ENCODE measurements at regions not wholly inside any gene's neighbourhood (a gene's known extent, or its start where the extent isn't known, plus 50 kb on each side); places are given as distances from the start of the nearest gene placed in this dataset.

GRCh38 chr6:145420599-145420998 is 314.7 kb downstream of the EPM2A start:
- no peak for DNase-seq (ENCODE audit: low read depth, low spot score)
- no peak overlapping the region for H3K27ac ChIP-seq (ENCODE audit: low read depth, low read length)
- POLR2A ChIA-PET, result no interaction called here
- H3K9me3 ChIP-seq (ENCODE audit: control insufficient read depth, insufficient read depth, low read length), result no peaks in the 10 kb centered on the region
- no peak overlapping the region for H3K4me3 ChIP-seq (ENCODE audit: low read depth, low read length)
- TF ChIP-seq CTCF (IDR thresholded peaks at IDR 0.05; ENCODE audit: low read depth, low read length), result no peak
- CTCF ChIA-PET, result no interaction called here
- no peaks in the 10 kb centered on the region for H3K27me3 ChIP-seq (ENCODE audit: control insufficient read depth, insufficient read depth, low read length)

- POLR2A ChIA-PET, result no interaction called here
- no peak for TF ChIP-seq CTCF (IDR thresholded peaks at IDR 0.05; ENCODE audit: low read depth, low read length)
- Histone ChIP-seq H3K27ac (ENCODE audit: low read depth, low read length) (no peak overlapping the region), H3K27me3 (ENCODE audit: control insufficient read depth, insufficient read depth, low read length) (no peaks in the 10 kb centered on the region), H3K9me3 (ENCODE audit: control insufficient read depth, insufficient read depth, low read length) (no peaks in the 10 kb centered on the region), H3K4me3 (ENCODE audit: low read depth, low read length) (no peak overlapping the region)
- CTCF ChIA-PET, result no interaction called here
- no peak for DNase-seq (ENCODE audit: low read depth, low spot score)
Observed at GRCh38 chr6:145423936-145424335, 311.4 kb downstream of the EPM2A start.

- no peak for TF ChIP-seq CTCF (IDR thresholded peaks at IDR 0.05; ENCODE audit: low read depth, low read length)
- Histone ChIP-seq H3K9me3 (ENCODE audit: control insufficient read depth, insufficient read depth, low read length) (no peaks in the 10 kb centered on the region), H3K27ac (ENCODE audit: low read depth, low read length) (no peak overlapping the region), H3K27me3 (ENCODE audit: control insufficient read depth, insufficient read depth, low read length) (no peaks in the 10 kb centered on the region), H3K4me3 (ENCODE audit: low read depth, low read length) (no peak overlapping the region)
- no peak for DNase-seq (ENCODE audit: low read depth, low spot score)
- ChIA-PET CTCF (no interaction called here), POLR2A (no interaction called here)
Observed at GRCh38 chr6:145427232-145427631, 308.1 kb downstream of the EPM2A start.

- no peak for TF ChIP-seq CTCF (IDR thresholded peaks at IDR 0.05; ENCODE audit: low read depth, low read length)
- Histone ChIP-seq H3K4me3 (ENCODE audit: low read depth, low read length) (no peak overlapping the region), H3K27ac (ENCODE audit: low read depth, low read length) (no peak overlapping the region), H3K27me3 (ENCODE audit: control insufficient read depth, insufficient read depth, low read length) (no peaks in the 10 kb centered on the region), H3K9me3 (ENCODE audit: control insufficient read depth, insufficient read depth, low read length) (no peaks in the 10 kb centered on the region)
- ChIA-PET CTCF (interaction anchor here (0.7 kb wide), 1 partner anchor 201 kb away, joined by 3 read pairs; no protein-coding TSS in a partner anchor), POLR2A (no interaction called here)
- no peak for DNase-seq (ENCODE audit: low read depth, low spot score)
Observed at GRCh38 chr6:145428706-145429105, 306.6 kb downstream of the EPM2A start.

GRCh38 chr6:145442110-145442509 is 293.2 kb downstream of the EPM2A start:
- Histone ChIP-seq H3K27ac (ENCODE audit: low read depth, low read length) (no peak overlapping the region), H3K9me3 (ENCODE audit: control insufficient read depth, insufficient read depth, low read length) (no peaks in the 10 kb centered on the region), H3K27me3 (ENCODE audit: control insufficient read depth, insufficient read depth, low read length) (no peaks in the 10 kb centered on the region), H3K4me3 (ENCODE audit: low read depth, low read length) (no peak overlapping the region)
- ChIA-PET CTCF (no interaction called here), POLR2A (no interaction called here)
- TF ChIP-seq CTCF (IDR thresholded peaks at IDR 0.05; ENCODE audit: low read depth, low read length), result no peak
- DNase-seq (ENCODE audit: low read depth, low spot score), result no peak

Data from AG04450 (cell line).